ENCODE measurements at regions not wholly inside any gene's neighbourhood (a gene's known extent, or its start where the extent isn't known, plus 50 kb on each side); places are given as distances from the start of the nearest gene placed in this dataset.
"Not testable (repeated sequence)": the region's sequence is repeated elsewhere in the genome, so short reads cannot be mapped to it uniquely, and the experiment has no call there.

DNA sequence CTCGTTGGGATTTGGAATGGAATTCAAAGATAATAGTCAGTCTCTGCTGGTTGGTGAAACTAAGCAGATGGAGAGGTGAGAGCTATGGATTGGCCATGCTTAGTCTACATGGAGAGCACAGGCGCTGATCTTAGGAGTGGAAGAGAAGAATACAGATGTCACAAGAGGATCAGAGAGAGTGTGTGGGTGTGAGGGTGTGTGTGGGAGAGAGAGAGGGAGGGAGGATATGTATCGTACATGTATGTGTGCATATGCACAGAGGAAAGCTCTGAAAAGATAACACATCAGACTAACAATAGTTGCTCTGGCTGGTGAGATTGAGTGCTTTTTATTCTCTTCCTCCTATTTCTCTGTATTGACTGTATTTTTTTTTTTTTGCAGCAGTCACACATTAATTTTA is 686.2 kb upstream of the TBX3 start (continued):
- TF ChIP-seq, protein P1, sequence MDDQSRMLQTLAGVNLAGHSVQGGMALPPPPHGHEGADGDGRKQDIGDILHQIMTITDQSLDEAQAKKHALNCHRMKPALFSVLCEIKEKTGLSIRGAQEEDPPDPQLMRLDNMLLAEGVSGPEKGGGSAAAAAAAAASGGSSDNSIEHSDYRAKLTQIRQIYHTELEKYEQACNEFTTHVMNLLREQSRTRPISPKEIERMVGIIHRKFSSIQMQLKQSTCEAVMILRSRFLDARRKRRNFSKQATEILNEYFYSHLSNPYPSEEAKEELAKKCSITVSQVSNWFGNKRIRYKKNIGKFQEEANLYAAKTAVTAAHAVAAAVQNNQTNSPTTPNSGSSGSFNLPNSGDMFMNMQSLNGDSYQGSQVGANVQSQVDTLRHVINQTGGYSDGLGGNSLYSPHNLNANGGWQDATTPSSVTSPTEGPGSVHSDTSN (IDR thresholded peaks at IDR 0.05) = no peak

DNA sequence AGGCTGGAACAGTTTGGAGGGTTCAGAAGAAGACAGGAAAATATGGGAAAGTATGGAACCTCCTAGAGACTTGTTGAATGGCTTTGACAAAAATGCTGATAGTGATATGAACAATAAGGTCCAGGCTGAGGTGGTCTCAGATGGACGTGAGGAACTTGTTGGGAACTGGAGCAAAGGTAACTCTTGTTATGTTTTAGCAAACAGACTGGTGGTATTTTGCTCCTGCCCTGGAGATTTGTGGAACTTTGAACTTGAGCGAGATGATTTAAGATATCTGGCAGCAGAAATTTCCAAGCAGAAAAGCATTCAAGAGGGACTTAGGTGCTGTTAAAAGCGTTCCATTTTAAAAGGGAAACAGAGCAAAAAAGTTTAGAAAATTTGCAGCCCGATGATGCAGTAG is 682.3 kb upstream of the TBX3 start:
- H3K9ac ChIP-seq; CTCF ChIA-PET; H3K36me3 ChIP-seq (replicated peaks in 1 of 2; ENCODE audit: control insufficient read depth in 1 of 2, insufficient read depth in 2 of 2, low read length in 1 of 2); H2AFZ ChIP-seq (ENCODE audit: low read depth); H3K4me2 ChIP-seq; DNase-seq; H3K79me2 ChIP-seq (ENCODE audit: insufficient read depth); H3K9me3 ChIP-seq; H4K20me1 ChIP-seq (ENCODE audit: insufficient read depth); H3K27ac ChIP-seq (ENCODE audit: low read depth in 2 of 2, low read length in 1 of 2); H3K4me1 ChIP-seq (ENCODE audit: control insufficient read depth in 1 of 2, insufficient read depth in 2 of 2, low read depth in 1 of 2, low read length in 1 of 2); H3F3A ChIP-seq (replicated peaks; ENCODE audit: insufficient read depth); H3K4me3 ChIP-seq (ENCODE audit: low read depth in 2 of 2, low read length in 1 of 2); H3K27me3 ChIP-seq (ENCODE audit: insufficient read depth); POLR2A ChIA-PET; H3K9me2 ChIP-seq: not testable (repeated sequence)
- WGBS (ENCODE audit: low lambda C conversion rate) = 78% methylated on average over 4 of the region's 4 CpGs

DNA sequence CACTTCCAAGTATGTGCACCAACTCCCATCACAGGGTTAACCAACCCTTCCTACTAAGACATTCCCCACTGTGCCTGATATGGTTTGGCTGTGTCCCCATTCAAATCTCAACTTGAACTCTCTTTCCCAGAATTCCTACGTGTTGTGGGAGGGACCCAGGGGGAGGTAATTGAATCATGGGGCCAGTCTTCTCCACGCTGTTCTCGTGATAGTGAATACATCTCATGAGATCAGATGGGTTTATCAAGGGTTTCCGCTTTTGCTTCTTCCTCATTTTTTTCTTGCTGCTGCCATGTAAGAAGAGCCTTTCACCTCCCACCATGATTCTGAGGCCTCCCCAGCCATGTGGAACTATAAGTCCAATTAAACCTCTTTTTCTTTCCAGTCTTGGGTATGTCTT is 681.8 kb upstream of the TBX3 start:
- H4K20me1 ChIP-seq (ENCODE audit: insufficient read depth); POLR2A ChIA-PET; H3K9me2 ChIP-seq; H3F3A ChIP-seq (replicated peaks; ENCODE audit: insufficient read depth); H3K79me2 ChIP-seq (ENCODE audit: insufficient read depth); H3K36me3 ChIP-seq (replicated peaks in 1 of 2; ENCODE audit: control insufficient read depth in 1 of 2, insufficient read depth in 2 of 2, low read length in 1 of 2); H3K27me3 ChIP-seq (ENCODE audit: insufficient read depth); H3K4me3 ChIP-seq (ENCODE audit: low read depth in 2 of 2, low read length in 1 of 2); CTCF ChIA-PET; H3K4me1 ChIP-seq (ENCODE audit: control insufficient read depth in 1 of 2, insufficient read depth in 2 of 2, low read depth in 1 of 2, low read length in 1 of 2); H2AFZ ChIP-seq (ENCODE audit: low read depth); H3K27ac ChIP-seq (ENCODE audit: low read depth in 2 of 2, low read length in 1 of 2); H3K9ac ChIP-seq; H3K4me2 ChIP-seq; DNase-seq; H3K9me3 ChIP-seq: not testable (repeated sequence)
- WGBS (ENCODE audit: low lambda C conversion rate) = 83% methylated on average over 4 of the region's 4 CpGs

DNA sequence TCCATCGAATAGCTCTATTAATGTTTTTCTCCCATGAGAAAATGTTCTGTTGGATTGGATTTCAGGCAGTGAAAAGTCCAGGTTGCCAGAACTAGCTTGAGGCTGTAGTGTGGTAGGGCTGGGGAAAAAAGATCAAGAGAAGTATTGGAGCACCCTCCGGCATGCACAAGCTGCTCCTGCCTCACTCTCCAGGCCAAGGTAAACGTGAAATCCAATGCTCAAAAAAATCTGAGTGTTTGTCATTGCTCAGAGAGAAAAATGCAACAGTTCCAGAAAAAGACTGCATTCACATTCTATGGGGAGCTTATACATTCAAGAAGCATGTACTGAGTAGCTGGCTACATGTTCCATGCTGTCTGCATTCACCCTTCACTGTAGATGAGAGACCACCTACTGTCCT is 680.9 kb upstream of the TBX3 start:
- WGBS (ENCODE audit: low lambda C conversion rate) = 76% methylated on average over 3 of the region's 3 CpGs
- DNase-seq = no peak
- CTCF ChIA-PET = no interaction called here
- Histone ChIP-seq H3F3A (replicated peaks; ENCODE audit: insufficient read depth) (peaks cover 5% of the 10 kb centered on the region), H4K20me1 (ENCODE audit: insufficient read depth) (no peaks in the 10 kb centered on the region), H3K4me1 (ENCODE audit: control insufficient read depth in 1 of 2, insufficient read depth in 2 of 2, low read depth in 1 of 2, low read length in 1 of 2) (peaks cover 8% of the 10 kb centered on the region in 2 experiments; a peak in 3 of 4 replicates), H3K4me3 (ENCODE audit: low read depth in 2 of 2, low read length in 1 of 2) (no peak overlapping the region), H3K27me3 (ENCODE audit: insufficient read depth) (no peaks in the 10 kb centered on the region), H3K9me2 (no peaks in the 10 kb centered on the region), H3K27ac (ENCODE audit: low read depth in 2 of 2, low read length in 1 of 2) (no peak overlapping the region), H2AFZ (ENCODE audit: low read depth) (no peak overlapping the region), H3K4me2 (no peak overlapping the region), H3K9me3 (no peaks in the 10 kb centered on the region), H3K79me2 (ENCODE audit: insufficient read depth) (no peaks in the 10 kb centered on the region), H3K9ac (no peak overlapping the region), H3K36me3 (replicated peaks in 1 of 2; ENCODE audit: control insufficient read depth in 1 of 2, insufficient read depth in 2 of 2, low read length in 1 of 2) (no peaks in the 10 kb centered on the region)
- TF ChIP-seq RCOR1 (IDR thresholded peaks at IDR 0.05; ENCODE audit: low read length) (no peak), YY1 (IDR thresholded peaks at IDR 0.05; ENCODE audit: low read depth) (no peak), NRF1 (IDR thresholded peaks at IDR 0.05; ENCODE audit: low read depth, low read length) (no peak), EZH2phosphoT487 (IDR thresholded peaks at IDR 0.05; ENCODE audit: borderline replicate concordance, low read depth) (no peak), RAD21 (IDR thresholded peaks at IDR 0.05; ENCODE audit: low read length) (no peak), FOXJ3 (CRISPR knock-in tag; IDR thresholded peaks at IDR 0.05) (no peak), TEAD4 (IDR thresholded peaks at IDR 0.05; ENCODE audit: borderline replicate concordance, insufficient read depth) (no peak), RFX5 (IDR thresholded peaks at IDR 0.05; ENCODE audit: low read length) (no peak), MEF2A (IDR thresholded peaks at IDR 0.05; ENCODE audit: borderline replicate concordance, low read depth) (no peak), GABPA (IDR thresholded peaks at IDR 0.05; ENCODE audit: low read depth) (no peak), RXRA (IDR thresholded peaks at IDR 0.05; ENCODE audit: borderline replicate concordance, low read depth) (no peak)
- TF ChIP-seq, protein P1 (IDR thresholded peaks at IDR 0.05) = no peak
- TF ChIP-seq, protein P2, sequence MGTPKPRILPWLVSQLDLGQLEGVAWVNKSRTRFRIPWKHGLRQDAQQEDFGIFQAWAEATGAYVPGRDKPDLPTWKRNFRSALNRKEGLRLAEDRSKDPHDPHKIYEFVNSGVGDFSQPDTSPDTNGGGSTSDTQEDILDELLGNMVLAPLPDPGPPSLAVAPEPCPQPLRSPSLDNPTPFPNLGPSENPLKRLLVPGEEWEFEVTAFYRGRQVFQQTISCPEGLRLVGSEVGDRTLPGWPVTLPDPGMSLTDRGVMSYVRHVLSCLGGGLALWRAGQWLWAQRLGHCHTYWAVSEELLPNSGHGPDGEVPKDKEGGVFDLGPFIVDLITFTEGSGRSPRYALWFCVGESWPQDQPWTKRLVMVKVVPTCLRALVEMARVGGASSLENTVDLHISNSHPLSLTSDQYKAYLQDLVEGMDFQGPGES (IDR thresholded peaks at IDR 0.05; ENCODE audit: low read depth, low read length) = no peak
- TF ChIP-seq, protein P3, sequence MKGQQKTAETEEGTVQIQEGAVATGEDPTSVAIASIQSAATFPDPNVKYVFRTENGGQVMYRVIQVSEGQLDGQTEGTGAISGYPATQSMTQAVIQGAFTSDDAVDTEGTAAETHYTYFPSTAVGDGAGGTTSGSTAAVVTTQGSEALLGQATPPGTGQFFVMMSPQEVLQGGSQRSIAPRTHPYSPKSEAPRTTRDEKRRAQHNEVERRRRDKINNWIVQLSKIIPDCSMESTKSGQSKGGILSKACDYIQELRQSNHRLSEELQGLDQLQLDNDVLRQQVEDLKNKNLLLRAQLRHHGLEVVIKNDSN (IDR thresholded peaks at IDR 0.05; ENCODE audit: borderline replicate concordance, low read depth) = no peak
- POLR2A ChIA-PET = no interaction called here

All from SK-N-SH (cell line).